ENCODE measurements at regions not wholly inside any gene's neighbourhood (a gene's known extent, or its start where the extent isn't known, plus 50 kb on each side); places are given as distances from the start of the nearest gene placed in this dataset.

DNA sequence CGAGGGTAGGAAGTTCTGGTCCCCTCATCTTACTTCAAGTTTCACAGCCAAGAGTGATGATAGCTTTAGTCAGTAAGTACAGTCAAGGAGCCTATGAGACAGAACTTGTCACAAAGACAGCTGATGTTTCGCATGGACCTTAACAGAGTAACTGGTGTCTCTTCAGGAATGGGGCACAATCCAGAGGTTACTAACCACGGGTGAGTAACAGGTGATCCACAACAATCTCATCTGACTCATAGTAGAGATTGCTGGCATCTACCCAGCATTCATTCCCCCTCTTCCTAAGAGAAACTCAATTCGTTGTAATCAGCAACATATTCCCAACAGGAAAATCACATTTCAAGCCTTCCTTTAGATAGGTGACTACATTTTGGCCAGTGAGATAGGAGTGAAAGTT lies 126.7 kb downstream of the SNX18 start:
- peak in 1 of 4 donors; percentile 24 for ATAC-seq
- Histone ChIP-seq H3K27ac (no peak overlapping the region), H3K27me3 (no peaks in the 10 kb centered on the region), H3K4me1 (no peaks in the 10 kb centered on the region), H3K36me3 (no peaks in the 10 kb centered on the region), H3K4me3 (no peak overlapping the region), H3K9me3 (no peaks in the 10 kb centered on the region)
- 72% methylated on average over 4 of the region's 4 CpGs for WGBS (ENCODE audit: insufficient coverage, low coverage, low lambda C conversion rate, missing lambda C conversion rate)
- TF ChIP-seq, protein P1, sequence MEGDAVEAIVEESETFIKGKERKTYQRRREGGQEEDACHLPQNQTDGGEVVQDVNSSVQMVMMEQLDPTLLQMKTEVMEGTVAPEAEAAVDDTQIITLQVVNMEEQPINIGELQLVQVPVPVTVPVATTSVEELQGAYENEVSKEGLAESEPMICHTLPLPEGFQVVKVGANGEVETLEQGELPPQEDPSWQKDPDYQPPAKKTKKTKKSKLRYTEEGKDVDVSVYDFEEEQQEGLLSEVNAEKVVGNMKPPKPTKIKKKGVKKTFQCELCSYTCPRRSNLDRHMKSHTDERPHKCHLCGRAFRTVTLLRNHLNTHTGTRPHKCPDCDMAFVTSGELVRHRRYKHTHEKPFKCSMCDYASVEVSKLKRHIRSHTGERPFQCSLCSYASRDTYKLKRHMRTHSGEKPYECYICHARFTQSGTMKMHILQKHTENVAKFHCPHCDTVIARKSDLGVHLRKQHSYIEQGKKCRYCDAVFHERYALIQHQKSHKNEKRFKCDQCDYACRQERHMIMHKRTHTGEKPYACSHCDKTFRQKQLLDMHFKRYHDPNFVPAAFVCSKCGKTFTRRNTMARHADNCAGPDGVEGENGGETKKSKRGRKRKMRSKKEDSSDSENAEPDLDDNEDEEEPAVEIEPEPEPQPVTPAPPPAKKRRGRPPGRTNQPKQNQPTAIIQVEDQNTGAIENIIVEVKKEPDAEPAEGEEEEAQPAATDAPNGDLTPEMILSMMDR (IDR thresholded peaks at IDR 0.05), result no peak
- no peak for TF ChIP-seq POLR2A (IDR thresholded peaks at IDR 0.05)
- DNase-seq, result no peak
- intact Hi-C loops (cut with DNase I), result no loop called here

DNA sequence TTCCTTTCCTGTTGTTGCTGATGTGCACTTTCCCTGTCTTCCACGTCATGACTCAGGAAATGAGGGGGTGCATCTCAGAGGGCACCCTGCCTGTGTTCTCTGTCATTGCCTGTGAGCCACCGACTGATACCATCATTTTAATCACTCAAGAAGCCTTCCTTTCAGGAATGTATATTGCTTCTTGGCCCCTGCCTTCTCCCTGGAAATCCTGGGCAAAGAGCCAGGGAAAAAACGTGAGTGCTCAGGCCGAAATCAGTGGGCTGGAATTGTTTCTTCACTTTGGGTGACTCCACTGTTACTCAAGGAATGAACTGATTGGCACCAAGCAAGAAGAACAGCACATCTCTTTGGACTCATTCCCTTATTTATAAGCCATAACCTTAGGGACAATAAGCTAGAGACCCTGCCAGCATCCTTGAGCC lies 126.1 kb downstream of the SNX18 start:
- ATAC-seq (peak in 1 of 4 donors; percentile 30), DNase-seq (no peak)
- WGBS (ENCODE audit: insufficient coverage, low coverage, low lambda C conversion rate, missing lambda C conversion rate), result 43% methylated on average over 4 of the region's 4 CpGs
- H3K27me3 ChIP-seq, result no peaks in the 10 kb centered on the region
- H3K27ac ChIP-seq, result no peak overlapping the region
- no peak overlapping the region for H3K4me3 ChIP-seq
- no peaks in the 10 kb centered on the region for H3K36me3 ChIP-seq
- intact Hi-C loops (cut with DNase I), result no loop called here
- H3K4me1 ChIP-seq, result no peaks in the 10 kb centered on the region
- TF ChIP-seq POLR2A (IDR thresholded peaks at IDR 0.05), result no peak
- TF ChIP-seq, protein P1 (IDR thresholded peaks at IDR 0.05), result no peak
- no peaks in the 10 kb centered on the region for H3K9me3 ChIP-seq

GRCh38 chr5:54639621-54640020 lies 122.1 kb downstream of the SNX18 start:
- DNase-seq (no peak), ATAC-seq (no peak)
- Histone ChIP-seq H3K4me1 (peaks cover 0 to 5% (median 0%) of the 10 kb centered on the region in 4 donors), H3K4me3 (no peak overlapping the region), H3K27me3 (no peaks in the 10 kb centered on the region), H3K36me3 (no peaks in the 10 kb centered on the region), H3K9me3 (no peaks in the 10 kb centered on the region), H3K27ac (no peak overlapping the region)
- no peak for TF ChIP-seq POLR2A (IDR thresholded peaks at IDR 0.05)
- TF ChIP-seq, protein P1 (IDR thresholded peaks at IDR 0.05), result no peak
- 77% methylated on average over 5 of the region's 5 CpGs for WGBS (ENCODE audit: insufficient coverage, low coverage, low lambda C conversion rate, missing lambda C conversion rate)
- intact Hi-C loops (cut with DNase I), result no loop called here

GRCh38 chr5:54638106-54638505 lies 120.5 kb downstream of the SNX18 start:
- no peaks in the 10 kb centered on the region for H3K36me3 ChIP-seq
- ATAC-seq (no peak), DNase-seq (no peak)
- TF ChIP-seq, protein P1 (IDR thresholded peaks at IDR 0.05), result no peak
- no peak for TF ChIP-seq POLR2A (IDR thresholded peaks at IDR 0.05)
- no peak overlapping the region for H3K27ac ChIP-seq
- 64% methylated on average over 2 of the region's 2 CpGs for WGBS (ENCODE audit: insufficient coverage, low coverage, low lambda C conversion rate, missing lambda C conversion rate)
- H3K9me3 ChIP-seq, result no peaks in the 10 kb centered on the region
- no peaks in the 10 kb centered on the region for H3K27me3 ChIP-seq
- H3K4me3 ChIP-seq, result no peak overlapping the region
- intact Hi-C loops (cut with DNase I), result no loop called here
- peaks cover 0 to 5% (median 0%) of the 10 kb centered on the region in 4 donors for H3K4me1 ChIP-seq

DNA sequence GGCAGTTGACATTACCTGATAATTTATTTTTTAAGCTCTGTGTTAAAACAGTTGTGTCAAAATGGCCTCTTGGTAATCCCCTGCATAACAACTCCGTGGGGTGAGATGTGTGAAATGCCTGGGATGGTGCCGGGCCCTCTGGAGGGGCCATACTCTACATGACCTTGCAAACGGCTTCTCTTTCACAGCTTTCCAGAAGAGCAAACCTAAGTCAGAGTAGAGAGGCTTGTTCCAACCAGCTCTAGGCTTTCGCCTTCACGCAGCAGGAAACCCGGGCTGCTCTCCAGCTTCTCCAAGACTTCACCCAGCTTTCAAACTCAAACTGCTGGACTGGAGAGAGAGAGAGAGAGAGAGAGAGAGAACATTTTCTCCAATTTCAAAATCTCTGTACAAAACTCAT lies 120.1 kb downstream of the SNX18 start:
- Histone ChIP-seq H3K4me1 (peaks cover 0 to 5% (median 0%) of the 10 kb centered on the region in 4 donors), H3K27ac (no peak overlapping the region), H3K9me3 (no peaks in the 10 kb centered on the region), H3K27me3 (no peaks in the 10 kb centered on the region), H3K36me3 (no peaks in the 10 kb centered on the region), H3K4me3 (no peak overlapping the region)
- intact Hi-C loops (cut with DNase I), result no loop called here
- ATAC-seq, result no peak
- WGBS (ENCODE audit: insufficient coverage, low coverage, low lambda C conversion rate, missing lambda C conversion rate), result 79% methylated on average over 4 of the region's 6 CpGs
- DNase-seq, result no peak
- no peak for TF ChIP-seq POLR2A (IDR thresholded peaks at IDR 0.05)
- TF ChIP-seq, protein P1 (IDR thresholded peaks at IDR 0.05), result no peak

All from right lobe of liver (tissue), 6 donors.